GM06990 (cell line): ENCODE measurements at regions not wholly inside any gene's neighbourhood (a gene's known extent, or its start where the extent isn't known, plus 50 kb on each side); places are given as distances from the start of the nearest gene placed in this dataset.

ENCODE experiments used
- DNase-seq: peaks from one replicate; pipeline ENCODE4 v3.0.0-alpha.2; 2011; ENCODE audit not compliant: insufficient read length; ENCODE audit errors: extremely low read depth
- H3K27me3 ChIP-seq: replicated peaks from 2 replicates; pipeline ENCODE4 v1.6.0; 2011; ENCODE audit warnings: low read length; ENCODE audit not compliant: control insufficient read depth, insufficient read depth
- H3K36me3 ChIP-seq: 2 replicates; pipeline ENCODE4 v1.5.1; 2011; ENCODE audit warnings: low read length; ENCODE audit not compliant: control insufficient read depth, insufficient read depth
- H3K4me3 ChIP-seq: replicated peaks from 2 replicates; pipeline ENCODE4 v1.5.1; 2011; ENCODE audit warnings: low read depth, mild to moderate bottlenecking, control low read depth, low read length
- CTCF ChIP-seq: IDR thresholded peaks from 2 replicates; pipeline ENCODE4 v1.5.1; 2011; ENCODE audit warnings: low read length, control low read depth, mild to moderate bottlenecking, inconsistent platforms; ENCODE audit not compliant: insufficient read depth, poor library complexity, severe bottlenecking

GRCh38 chr5:53361708-53362107 lies 118.7 kb upstream of the FST start:
- Histone ChIP-seq H3K4me3 (no peak overlapping the region), H3K36me3 (no peaks in the 10 kb centered on the region), H3K27me3 (no peaks in the 10 kb centered on the region; the same call in 1 of the 2 replicates)
- no peak for DNase-seq
- no peak for TF ChIP-seq CTCF

- Histone ChIP-seq H3K27me3 (no peaks in the 10 kb centered on the region; the same call in 1 of the 2 replicates), H3K4me3 (no peak overlapping the region), H3K36me3 (no peaks in the 10 kb centered on the region)
- no peak for DNase-seq
- no peak for TF ChIP-seq CTCF
Measured at GRCh38 chr5:53362521-53362941, 117.9 kb upstream of the FST start.

- Histone ChIP-seq H3K27me3 (no peaks in the 10 kb centered on the region; the same call in 1 of the 2 replicates), H3K36me3 (no peaks in the 10 kb centered on the region), H3K4me3 (no peak overlapping the region)
- TF ChIP-seq CTCF, result no peak
- no peak for DNase-seq
Measured at GRCh38 chr5:53364061-53364460, 116.4 kb upstream of the FST start.

GRCh38 chr5:53366245-53366644 lies 114.2 kb upstream of the FST start:
- no peaks in the 10 kb centered on the region for H3K36me3 ChIP-seq
- DNase-seq, result no peak
- H3K27me3 ChIP-seq, result no peaks in the 10 kb centered on the region; the same call in 1 of the 2 replicates
- H3K4me3 ChIP-seq, result no peak overlapping the region
- no peak for TF ChIP-seq CTCF

- Histone ChIP-seq H3K4me3 (no peak overlapping the region), H3K36me3 (no peaks in the 10 kb centered on the region), H3K27me3 (no peaks in the 10 kb centered on the region; the same call in 1 of the 2 replicates)
- no peak for DNase-seq
- TF ChIP-seq CTCF, result no peak
Measured at GRCh38 chr5:53367727-53368126, 112.7 kb upstream of the FST start.

- no peak for DNase-seq
- H3K4me3 ChIP-seq, result no peak overlapping the region
- H3K27me3 ChIP-seq, result no peaks in the 10 kb centered on the region; the same call in 1 of the 2 replicates
- H3K36me3 ChIP-seq, result no peaks in the 10 kb centered on the region
- TF ChIP-seq CTCF, result no peak
Measured at GRCh38 chr5:53368516-53368915, 111.9 kb upstream of the FST start.
